HG02885 (cell line): ENCODE measurements at regions not wholly inside any gene's neighbourhood (a gene's known extent, or its start where the extent isn't known, plus 50 kb on each side); places are given as distances from the start of the nearest gene placed in this dataset.

Experiments used
- ATAC-seq: cut with Tn5 transposase; IDR thresholded peaks from one replicate; pipeline ENCODE4 v1.9.1; 2021; ENCODE audit warnings: mild to moderate bottlenecking; ENCODE audit not compliant: unreplicated experiment, poor library complexity

DNA sequence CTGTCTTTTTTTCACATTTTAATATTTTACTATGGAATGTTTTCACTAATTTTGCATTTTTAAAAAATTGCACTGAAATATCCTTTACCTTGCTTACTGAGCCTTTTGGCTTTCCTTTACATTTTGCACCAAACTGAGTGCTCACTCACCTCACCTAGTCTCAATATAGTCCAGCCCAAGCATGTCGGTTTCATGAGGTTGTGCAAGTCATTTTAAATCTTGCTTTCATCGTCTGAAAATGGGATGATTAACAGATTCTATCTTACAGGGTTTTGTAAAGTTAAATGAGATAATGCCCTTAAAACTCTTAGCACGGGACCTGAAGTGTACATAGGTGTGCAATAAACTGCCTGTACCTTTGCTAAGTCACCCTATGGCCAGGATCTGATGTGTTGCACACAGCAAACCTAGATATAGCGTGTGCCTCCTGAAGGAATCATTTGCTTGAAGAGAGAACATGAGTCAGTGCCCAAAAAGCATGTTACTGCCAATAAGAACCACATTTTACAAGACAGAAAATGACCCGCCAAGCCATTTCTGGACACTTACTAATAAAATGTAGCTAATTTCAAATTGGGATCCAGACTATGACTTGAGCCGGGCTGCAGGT, 199.8 kb downstream of the JCAD start:
- no peak for ATAC-seq

DNA sequence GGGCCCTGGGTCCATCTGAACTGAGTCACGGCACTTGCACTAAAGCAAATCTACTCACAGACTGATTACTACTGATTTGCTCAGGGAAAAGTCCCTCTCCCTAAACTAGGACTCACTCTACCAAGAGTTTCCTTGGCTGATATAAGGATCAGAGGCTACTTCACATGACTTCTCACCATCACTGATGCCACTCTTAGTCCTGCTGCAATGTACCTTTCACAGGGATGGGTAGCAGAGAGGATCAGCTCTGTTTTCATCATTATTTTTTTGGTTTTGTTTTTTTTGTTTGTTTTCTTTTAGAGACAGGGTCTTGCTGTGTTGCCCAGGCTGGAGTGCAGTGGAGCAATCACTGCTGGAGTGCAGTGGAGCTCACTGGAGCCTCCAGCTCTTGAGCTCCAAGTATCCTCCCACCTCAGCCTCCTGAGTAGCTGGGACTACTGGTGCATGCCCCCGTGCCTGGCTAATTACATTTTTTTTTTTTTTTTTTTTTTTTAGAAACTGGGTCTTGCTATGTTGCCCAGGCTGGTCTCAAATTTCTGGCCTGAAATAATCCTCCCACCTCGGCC, 200.6 kb downstream of the JCAD start:
- ATAC-seq: no peak

DNA sequence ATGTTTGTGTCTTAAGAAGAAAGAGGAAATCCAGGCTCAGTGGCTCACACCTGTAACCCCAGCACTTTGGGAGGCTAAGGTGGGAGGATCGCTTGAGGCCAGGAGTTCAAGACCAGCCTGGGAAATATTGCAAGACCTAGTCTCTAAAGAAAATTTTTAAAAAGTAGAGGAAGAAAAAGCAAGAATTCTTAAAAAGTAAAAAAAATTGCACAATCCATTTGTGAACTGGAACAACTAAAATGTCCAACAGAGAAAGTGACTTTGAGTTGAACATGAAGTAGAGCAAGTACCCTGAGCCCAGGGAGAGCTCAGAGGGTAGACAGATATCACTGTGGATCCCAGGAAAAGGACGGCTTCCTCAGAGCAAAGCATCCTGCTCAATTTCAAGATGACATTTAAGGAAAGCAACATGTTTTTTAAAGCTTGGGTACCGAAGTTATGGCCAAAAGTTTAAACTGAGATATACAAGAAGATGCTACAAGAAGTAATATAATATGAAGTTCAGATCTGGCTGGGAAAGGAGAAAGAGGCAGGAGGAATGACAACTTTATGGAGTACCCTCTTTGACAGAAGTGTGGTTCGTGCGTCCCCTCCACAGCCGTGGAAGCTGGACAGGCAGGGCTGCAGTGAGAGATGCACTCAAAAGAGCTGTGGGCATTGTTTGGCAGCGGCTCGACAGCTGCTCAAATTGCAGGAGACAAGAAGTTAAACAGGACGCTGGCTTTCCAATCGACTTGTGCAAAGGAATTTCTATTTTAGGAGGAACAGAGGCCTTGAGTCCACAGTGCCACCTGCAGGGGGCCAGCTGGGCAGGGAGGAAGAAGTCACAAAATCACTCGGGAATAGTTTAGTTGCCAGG, 201.3 kb downstream of the JCAD start:
- ATAC-seq: no peak

DNA sequence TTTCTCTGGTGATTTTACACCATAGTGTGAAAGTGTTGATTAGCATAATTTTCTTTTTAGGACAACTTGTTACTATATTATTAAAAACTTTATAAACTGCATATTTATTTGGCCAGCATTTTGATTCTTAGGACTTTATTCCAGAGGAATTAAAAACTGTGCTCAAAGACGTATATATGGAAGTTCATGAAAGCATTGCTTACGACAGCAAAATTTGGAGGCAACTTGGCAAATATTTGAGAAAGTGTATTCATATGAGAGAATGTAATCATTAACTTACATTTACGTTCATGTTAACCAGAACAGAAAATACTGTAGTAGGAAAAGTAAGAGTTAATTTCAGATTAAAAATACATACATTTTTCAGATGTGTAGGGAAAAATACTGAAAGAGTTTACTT, 203.1 kb downstream of the JCAD start:
- ATAC-seq: no peak

DNA sequence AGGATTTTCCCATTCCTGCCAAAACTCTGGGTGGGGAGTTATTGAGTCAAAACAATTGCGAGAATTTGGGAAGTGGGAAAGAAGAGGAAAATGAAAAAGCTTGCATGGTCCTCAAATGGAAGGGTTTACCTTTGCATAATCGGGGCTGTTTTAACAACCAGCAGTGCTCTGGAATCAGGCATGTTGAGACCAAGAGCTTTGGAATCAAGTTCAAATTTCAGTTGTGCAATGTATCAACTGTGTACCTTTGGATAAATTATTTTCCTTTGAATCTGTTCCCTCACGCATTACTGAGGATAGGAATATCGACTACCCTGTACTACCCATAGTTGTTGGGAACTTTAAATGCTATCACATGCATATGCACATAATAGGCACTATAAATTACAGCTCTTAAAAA, 205.5 kb downstream of the JCAD start:
- ATAC-seq: no peak

DNA sequence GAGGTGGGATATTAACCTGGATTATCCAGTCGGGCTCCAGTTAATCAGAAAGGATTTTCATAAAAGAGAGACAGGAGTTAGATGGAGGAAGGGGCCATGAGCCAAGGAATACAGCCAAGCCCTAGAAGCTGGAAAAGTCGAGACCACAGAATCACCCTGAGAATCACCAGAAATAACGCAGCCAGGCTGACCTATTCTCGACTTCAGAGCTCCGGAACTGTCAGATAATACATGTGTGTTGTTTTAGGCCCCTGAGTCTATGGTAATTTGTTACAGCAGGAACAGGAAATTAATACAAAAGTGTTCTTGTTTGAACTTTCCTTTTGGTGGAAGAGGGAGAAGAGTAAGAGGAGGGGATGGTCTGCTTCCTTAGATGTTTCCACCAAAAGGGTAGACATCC, 208.1 kb downstream of the JCAD start:
- no peak for ATAC-seq

DNA sequence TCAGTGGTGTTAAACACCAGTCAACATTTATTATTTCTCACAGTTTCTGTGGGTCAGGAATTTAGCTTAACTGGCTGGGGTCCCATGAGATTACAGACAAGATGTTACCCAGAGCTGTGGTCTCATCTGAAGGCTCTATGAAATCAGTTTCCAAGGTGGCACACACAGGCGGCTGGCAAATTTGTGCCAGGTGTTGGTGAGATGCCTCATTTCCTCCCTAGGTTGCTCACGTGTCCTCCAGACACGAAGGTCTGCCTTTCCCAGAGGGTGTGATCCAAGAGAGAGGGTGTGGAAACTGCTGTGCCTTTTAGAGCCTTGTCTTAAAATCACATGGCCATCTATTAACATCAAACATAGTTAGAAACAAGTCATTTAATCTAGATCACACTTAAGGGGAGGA, 209.0 kb downstream of the JCAD start:
- ATAC-seq: no peak

DNA sequence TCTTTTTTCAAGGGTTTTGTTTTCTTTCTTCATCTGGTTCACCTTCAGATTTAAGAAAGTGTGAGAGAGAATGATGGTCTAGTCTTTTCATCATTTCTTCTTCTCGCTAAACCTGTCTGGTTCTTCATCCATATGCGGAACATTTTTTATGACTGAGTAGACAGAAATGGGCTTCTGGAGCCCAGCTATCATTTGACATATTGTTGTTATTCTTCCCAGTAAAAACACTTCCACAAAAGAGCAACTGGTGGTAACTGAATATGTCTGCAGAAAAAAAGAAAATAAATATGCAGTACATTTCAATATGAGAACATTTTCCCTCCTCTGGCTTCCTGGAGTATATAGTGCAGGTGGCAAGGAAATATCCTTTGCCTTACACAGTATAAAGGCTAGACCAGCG, 209.5 kb downstream of the JCAD start:
- ATAC-seq: no peak

DNA sequence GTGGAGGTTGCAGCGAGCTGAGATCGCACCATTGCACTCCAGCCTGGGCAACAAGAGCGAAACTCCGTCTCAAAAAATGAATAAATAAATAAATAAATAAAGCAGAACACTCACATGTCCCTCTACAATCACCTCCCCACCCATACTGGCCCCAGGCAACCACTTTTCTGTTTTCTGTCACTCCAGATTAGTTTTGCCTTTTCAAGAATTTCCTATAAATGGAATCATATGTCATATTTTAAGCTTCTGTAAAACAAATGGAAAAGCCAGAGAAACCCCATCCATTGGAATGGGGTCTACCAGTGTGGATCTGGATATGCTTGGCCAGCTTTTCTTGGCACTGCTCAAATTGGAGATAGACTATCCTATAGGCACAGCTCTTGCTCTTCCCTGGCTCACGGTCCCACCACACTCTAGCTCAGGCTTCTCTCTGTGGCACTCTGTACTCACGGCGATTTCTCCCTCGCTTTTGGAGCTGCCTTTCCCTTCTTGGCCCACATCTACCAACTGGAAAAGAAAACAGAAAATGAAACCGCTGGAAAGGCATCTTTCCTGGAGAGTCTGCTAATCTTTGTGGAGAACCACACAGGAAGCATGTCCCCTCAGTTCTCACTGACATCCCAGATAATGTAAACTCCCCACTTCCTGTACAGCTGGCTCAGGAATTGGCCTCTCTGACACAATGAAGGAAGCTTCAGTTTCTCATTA, 210.1 kb downstream of the JCAD start:
- ATAC-seq: no peak

DNA sequence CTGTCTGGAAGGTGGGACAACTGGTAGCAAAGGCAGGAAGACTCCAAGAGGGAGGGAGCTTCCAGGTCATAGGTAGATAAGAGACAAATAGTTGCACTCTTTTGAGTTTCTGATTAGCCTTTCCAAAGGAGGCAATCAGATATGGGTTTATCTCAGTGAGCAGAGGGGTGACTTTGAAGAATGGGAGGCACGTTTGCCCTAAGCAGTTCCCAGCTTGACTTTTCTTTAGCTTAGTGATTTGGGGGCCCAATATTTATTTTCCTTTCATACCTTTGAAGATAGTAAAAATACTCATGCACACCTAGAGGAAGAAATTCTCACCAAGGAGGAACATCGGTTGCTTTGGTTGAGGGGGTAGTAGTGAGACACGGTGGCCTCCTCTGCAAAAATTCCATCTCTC, 212.1 kb upstream of the SVIL start:
- no peak for ATAC-seq

DNA sequence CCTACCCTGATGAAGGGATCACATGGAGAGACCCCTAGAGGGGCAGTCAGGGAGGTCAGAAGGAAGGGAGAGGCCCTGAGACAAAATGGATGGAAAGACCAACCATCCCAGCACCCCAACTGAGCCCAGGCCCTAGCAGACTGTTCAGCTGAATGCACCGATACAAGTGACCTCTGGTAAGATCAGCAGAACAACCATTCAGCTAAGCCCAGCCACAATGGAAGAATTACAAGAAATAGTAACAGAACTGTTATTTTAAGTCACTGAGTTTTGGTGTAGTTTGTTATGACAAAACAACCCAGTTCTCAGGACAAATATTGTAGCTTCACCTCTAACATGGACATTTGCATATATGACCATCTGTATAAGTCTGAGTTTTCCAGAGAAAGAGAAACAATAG, 210.4 kb upstream of the SVIL start:
- no peak for ATAC-seq

DNA sequence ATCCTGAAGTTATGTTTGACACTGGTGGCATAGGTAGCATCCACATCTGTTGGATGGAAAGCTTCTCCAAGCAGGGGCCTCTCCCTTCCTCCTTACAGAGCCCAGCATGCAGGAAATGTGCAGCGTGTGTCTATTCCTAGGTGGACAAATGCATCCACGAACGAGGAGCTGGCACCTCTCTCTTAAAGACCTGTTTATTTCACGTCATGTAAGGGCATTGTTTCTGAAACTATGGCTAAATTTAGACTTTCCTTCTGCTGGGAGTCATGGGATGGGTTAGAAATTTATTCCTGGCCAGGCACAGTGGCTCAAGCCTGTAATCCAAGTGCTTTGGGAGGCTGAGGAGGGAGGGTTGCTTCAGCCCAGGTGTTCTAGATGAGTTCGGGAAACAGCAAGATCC, 208.4 kb upstream of the SVIL start:
- no peak for ATAC-seq

DNA sequence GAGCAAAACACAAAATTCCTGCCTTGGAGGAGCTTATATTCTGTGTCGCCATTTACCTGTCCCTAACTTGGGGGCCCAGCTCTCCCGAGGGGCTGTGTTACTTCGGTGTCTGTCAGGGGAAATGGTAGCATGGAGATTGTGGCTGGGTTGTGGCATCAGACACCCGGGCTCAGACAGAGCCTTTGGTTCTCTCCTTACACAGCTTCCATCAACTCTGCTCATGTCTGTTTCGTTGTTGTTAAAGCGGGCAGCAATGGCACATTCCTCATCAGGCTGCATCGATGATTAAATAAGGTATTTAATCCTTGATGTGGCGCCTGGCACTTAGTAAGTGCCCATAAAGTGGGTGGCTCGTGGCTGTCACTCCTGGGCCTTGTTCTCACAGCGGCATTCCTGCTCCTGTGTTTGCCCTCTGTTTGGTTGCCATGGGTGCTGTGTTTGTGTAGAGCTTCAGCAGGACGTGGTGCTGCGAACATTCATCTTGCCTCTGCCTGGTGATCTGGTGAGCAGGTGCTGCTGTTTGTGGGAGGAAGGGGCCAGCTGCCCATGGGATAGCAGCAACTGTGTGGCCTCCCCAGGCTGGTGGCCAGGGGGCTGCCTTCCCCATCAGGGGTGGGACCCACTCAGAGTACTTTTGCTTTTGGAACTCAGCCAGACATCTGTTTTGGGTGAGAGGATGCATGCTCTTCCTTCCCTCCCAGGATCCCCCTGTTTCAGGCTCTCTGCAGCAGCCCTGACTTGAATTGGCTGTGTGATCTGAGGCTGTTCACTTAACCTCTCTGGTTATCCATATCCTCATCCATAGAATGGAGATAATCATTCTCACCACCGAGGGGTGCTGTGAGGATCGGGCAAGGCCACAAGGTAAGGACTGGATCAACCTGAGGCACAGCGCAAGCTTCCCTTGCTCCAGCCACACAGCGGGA, 207.2 kb upstream of the SVIL start:
- ATAC-seq: no peak

DNA sequence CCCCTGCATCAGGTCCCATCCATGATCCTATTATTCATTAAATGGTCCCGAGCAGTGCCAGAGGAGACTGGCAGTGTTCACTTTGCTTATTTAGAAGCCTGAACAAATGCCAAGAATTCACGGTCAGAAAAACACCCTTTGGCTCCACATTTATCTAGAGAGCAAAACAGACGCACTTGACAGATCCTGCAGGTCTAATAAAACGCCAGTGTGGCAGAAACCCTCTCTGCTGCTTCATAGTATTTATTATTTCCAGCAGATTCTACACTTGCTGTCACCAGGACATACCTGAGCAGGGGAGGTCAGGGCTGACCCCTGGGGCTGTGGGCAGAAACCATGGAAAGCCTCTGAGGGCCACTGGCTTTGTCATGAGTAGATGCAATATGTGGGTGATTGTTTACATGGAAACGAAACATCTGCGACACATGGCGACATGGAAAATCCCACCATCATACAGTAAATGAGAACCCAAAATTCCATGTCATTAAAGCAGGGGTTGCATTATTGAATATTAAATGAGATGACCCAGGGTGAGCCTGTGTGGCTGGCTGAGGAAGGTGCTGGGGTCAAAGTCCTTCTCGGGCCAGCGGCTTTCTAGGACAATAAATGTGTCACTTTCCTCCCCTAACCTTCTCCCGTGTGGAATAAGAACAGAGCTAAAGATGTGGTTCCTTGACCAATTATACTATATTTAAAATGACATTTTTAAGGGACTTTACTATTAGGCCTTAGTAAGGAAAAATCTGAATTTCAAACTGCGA, 205.9 kb upstream of the SVIL start:
- ATAC-seq: no peak

DNA sequence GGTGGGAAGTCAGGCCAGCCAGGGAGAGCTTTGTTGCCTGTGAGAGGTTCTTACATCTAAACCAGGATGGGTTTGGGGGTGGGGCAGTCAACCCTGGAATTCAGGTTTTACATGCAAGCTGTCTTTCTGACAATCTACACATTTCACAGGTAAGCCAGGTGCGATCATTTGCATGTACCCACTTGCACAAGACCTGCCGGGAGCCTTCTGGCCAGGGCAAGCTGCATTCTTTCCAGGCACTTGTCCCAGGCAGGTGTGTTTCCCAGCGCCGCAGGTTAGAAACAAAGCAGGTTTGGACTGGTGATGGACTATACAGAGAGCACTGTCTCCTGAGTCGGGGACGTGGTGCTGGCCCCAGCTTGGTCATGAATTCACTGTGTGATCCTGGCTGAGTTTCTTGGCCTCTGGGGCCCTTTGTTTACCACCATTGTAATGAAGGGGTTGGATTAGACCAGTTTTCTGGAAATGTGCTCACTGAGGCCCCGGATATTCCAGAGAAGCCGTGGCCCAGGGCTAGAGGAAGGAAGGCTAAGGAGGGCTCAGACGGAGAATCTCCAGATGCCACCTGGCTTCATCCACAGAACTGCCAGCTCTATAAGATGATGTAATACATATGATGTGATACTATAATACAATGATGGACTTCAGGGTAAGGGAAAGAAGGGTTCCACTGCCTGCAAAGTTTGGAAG, 205.2 kb upstream of the SVIL start:
- no peak for ATAC-seq

DNA sequence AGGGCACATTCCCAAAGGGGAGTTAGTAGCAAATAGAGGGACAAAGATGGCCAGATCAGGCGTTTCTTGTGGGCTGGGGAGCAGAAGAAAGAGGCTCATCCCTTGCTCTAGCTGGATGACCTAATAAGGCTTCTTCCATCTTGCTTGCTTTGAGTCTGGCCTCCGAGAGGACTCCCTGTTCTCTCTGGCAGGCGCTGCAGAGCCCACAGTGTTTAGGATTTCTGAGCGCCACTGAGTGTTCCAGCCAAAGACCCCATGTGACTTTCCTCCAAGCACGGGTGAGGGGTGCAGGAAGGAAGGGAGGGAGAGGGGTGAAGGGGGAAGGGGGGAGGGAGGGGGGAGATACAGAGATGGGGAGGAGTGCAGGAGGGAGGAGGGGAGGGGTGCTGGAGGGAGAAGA, 203.8 kb upstream of the SVIL start:
- no peak for ATAC-seq

DNA sequence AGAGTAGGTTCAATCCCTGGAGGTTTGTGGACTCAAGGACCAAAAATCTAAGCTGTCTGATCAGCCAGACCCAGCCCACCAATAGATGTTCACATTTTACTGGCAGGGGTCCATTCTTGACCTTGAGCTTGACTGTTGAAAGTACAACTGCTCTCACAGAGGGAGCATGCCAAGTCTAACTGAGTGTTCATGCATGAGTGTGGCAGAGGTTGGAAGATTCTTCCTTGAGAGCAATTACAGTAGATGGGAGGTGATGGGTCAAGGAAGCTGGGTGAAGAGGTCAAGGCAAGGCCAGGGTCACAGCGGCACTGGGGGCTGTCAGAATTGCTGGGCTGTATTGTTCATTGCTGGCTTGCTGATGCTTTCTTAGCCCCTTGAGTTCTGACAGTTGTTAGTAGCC, 202.8 kb upstream of the SVIL start:
- ATAC-seq: no peak

DNA sequence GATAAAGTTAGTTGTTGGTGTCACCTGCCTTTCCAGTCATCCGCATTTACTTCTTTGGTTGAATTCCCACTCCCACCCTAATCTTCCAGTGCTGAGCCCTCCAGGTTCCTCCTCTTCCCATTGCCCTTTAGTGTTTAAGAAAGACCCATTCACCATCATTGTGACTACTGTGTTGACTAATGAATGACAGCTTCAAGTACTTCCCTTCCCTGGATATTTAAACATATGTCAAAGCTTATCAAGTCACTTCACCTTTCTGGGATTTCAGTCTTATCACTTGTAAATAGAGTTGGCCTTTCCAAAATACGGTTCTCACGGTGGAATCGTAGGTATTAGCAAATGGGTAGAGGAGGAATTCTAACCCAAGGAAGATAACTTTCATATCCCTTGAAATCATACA, 201.6 kb upstream of the SVIL start:
- no peak for ATAC-seq

DNA sequence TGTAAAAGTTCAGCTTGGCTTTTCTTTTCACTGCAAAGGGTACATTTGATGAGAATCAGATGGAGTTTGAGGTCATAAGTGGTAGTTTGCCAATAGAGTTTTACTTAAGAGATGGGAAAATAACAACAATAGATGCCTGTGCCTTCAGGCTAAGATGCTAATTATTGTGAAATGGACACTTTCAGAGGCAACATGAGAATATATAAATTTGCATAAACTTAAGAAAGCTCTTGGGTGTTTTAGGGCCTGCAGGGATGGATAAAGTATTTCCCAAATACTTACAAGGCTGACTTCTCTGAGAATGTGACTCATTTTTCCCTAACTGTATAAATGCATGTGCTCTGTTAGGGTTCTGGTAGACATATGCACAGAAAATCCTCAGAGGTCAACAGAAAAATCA, 200.3 kb upstream of the SVIL start:
- no peak for ATAC-seq
